HG02759 (cell line): ENCODE measurements at regions not wholly inside any gene's neighbourhood (a gene's known extent, or its start where the extent isn't known, plus 50 kb on each side); places are given as distances from the start of the nearest gene placed in this dataset.
"Not testable (repeated sequence)": the region's sequence is repeated elsewhere in the genome, so short reads cannot be mapped to it uniquely, and the experiment has no call there.

ENCODE experiments used
- ATAC-seq: cut with Tn5 transposase; IDR thresholded peaks from one replicate; pipeline ENCODE4 v1.9.1; 2021; ENCODE audit warnings: mild to moderate bottlenecking, moderate library complexity; ENCODE audit not compliant: unreplicated experiment

GRCh38 chr9:22817181-22817580, 370.6 kb downstream of the DMRTA1 start:
- no peak for ATAC-seq

DNA sequence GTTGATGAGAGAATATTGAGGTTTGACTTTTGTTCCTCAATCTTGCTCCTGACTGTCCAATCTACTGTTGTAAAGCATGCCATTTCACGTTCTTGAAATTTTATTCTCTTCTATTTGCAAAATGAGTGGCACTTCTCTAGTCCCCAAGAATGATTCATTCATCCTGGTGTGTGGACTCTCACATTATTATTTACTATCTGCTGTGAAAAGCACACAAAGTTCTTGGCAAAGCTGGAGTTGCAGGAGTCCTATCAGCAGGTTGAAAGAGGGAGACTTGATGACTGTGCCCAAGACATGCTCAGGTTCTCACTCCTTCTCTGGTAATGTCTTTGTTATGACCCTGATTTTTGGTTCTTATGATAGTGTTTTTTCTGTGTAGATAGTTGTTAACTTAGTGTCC, 382.6 kb downstream of the DMRTA1 start:
- no peak for ATAC-seq

DNA sequence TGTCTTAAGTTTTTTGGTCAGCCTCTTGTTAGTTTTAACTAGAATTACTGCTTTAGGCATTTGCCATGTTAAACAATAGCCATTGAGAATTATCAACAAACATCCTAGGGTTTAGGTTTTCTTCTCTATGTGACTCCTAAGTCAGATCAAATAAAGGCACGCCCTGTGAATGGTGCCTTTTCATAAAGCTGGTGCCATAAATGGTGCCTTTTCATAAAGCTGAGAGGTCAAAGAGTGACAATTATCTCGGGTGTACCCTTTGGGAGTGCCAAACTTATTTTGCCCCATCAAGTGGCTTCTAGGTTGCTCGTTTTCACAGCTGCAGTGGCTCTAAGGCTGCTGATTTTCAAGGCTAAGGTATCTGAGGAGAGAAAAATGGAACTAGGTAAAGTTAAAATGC, 391.6 kb downstream of the DMRTA1 start:
- no peak for ATAC-seq

DNA sequence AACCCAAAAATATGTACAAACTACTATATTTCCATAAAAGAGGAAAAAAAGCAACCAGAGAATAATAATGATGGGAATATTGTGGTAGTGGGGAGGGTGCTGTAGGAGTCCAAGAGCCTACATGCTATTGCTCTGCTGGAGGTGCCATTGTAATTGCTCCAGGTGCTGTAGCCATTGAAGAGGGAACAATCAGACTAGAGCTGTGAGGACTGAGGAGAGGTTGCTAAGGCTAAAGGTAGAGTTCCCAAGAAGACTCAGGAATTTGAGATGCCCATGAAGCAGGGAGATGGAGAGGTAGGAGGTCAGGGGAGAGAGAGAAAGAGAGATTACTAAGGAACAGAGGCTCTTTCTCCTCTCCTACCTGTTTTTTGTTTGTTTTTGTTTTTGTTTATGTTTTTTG, 394.0 kb downstream of the DMRTA1 start:
- no peak for ATAC-seq

DNA sequence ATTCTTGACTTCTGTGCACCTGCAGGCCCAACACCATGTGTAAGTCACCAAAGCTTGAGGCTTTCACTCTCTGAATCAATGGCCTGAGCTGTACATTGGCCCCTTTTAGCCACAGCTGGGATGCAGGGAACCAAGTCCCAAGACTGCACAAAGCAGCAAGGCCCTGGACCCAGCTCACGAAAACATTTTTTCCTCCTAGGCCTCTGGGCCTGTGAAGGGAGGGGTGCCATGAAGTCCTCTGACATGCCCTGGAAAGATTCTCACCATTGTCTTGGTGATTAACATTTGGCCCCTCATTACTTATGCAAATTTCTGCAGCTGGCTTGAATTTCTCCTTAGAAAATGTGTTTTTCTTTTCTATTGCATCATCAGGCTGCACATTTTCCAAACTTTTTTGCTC, 398.6 kb downstream of the DMRTA1 start:
- ATAC-seq, result not testable (repeated sequence)

DNA sequence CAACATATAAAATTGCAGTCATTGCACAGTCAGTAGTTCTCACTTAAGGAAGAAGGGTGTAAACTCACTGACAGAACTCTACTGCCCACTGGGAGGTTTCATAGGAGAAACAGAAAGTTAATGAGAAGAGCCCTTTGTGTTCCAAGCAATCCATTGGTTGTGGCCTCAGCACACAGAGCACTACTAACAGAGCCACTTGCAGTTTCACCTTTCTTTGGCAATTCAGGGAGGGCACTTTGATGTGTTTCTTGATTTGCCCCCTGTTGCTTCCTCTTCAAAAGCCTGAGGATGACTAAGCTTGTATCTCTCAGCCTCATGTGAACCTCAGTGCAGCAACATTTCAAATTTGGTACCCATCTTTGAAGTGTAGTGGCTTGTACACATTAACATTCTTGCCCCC, 409.4 kb downstream of the DMRTA1 start:
- no peak for ATAC-seq

DNA sequence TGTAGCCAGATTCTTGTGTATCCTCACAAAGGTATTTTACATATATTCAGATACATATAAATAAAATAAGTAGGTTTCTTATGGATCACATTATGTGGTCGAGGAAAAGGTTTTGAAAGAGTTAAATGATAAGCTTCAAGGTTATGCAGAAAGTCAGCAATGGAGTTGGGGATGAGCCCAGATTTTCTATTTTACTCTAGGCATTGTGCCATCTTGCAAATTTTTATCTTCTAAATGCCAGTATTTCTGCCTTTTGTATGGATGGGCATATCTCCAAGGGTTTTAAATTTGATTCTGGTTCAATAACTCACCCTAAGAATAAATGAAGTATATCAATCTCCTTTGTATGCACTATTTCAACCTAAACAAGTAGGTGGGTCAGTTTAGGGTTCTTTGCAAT, 410.7 kb downstream of the DMRTA1 start:
- ATAC-seq, result no peak

GRCh38 chr9:22863106-22863505, 416.5 kb downstream of the DMRTA1 start:
- ATAC-seq, result no peak

- no peak for ATAC-seq
These were observed 417.1 kb downstream of the DMRTA1 start for GRCh38 chr9:22863736-22864135.

DNA sequence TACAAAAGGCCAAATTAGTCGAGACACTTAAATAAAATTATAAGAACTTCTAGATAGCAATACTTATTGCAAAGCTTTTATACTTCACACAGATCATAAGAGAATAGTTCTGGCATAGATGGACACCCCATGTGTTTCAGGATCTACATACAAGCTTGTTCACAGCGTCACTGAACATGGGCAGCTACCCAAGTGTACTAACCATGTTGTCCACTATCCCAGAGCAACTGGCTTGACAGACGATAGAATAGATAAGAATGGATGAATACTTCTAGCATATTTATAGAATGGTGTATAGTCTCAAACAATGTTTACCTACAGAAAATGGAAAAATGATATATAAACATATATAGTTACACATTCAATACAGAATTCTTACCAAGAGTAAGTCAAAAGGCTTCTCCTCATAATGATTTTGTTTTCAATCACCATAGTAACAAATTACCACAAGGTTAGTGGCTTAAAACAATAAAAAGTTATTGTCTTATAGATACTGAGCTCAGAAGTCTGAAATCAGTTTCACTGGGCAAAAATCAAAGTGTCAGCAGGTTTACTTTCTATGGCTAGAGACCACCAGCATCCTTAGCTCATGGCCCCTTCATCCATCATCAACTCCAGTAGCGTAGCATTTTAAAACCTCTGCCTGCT, 446.7 kb downstream of the DMRTA1 start:
- ATAC-seq, result no peak

DNA sequence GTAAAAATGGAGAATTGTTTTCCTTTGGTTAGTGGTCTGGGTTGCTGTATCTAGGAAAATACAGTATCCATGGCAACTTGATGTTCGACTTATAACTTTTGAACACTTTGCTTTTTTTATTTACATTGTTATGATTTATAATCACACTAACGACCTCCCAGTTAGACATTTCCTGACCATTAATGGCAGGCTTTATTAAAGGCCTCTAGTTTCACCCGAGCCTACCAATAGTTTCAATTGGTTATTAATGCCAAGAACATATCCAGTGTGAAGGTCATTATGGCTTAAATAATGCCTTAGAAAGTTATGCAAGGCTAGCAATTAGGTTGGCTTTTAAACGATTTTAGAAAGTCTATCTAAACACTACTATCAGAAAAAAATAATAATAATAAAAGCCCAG, 452.0 kb downstream of the DMRTA1 start:
- no peak for ATAC-seq

- ATAC-seq, result no peak
These were observed 465.0 kb downstream of the DMRTA1 start for GRCh38 chr9:22911632-22912031.

DNA sequence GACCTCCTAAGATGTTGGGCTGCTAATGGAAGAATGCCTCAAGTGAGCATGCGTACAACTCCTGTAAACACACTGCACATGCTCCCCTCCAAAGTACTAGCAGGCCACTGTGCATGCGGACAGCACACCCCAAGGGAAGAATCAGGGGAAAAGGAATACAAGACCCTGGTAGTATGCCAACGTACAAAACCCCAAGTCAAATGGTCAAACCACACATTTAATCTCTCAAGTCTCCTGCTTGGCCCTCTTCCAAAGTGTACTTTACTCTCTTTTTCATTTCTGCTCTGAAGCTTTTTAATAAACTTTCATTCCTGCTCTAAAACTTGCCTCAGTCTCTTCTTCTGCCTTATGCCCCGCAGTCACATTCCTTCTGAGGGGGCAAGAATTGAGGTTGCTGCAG, 466.4 kb downstream of the DMRTA1 start:
- no peak for ATAC-seq

DNA sequence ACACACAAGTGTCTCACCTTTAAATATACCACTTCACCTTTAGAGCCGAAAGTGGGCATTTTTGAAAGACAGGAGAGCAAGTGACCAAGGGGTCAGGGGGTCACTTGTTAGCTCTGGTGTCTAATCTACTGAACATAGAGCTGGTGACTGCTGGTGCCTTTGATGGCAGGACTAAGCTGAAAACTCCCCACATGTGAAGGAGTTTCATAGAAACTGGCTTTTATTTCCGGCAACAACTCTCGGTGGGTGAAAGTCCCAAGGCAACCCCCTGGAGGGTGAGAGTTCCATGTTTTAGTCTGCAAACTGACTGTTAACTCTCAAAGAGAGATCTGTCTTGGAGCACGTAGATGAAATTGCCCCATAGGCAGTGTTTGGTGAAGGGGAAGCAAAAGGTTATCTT, 466.9 kb downstream of the DMRTA1 start:
- no peak for ATAC-seq

GRCh38 chr9:22916148-22916547, 469.5 kb downstream of the DMRTA1 start:
- ATAC-seq, result no peak

DNA sequence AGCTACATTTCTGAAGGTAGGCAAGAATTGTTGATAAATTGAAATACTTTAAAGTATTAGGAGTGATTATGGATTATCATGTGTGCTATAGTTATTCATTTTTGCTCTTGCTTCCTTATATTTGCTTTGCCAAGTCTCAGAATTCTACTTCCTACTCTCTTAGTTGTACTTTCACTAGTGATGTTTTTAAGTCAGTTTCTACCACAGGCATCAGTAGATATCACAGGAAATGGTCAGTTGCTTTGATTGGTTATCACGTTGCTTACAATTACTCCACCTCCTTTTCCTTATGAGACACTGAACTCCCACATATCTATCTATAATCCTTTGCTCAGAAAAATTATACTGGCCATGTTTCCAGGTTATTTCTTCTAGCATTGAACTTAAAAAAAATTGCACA, 472.8 kb downstream of the DMRTA1 start:
- ATAC-seq, result no peak

DNA sequence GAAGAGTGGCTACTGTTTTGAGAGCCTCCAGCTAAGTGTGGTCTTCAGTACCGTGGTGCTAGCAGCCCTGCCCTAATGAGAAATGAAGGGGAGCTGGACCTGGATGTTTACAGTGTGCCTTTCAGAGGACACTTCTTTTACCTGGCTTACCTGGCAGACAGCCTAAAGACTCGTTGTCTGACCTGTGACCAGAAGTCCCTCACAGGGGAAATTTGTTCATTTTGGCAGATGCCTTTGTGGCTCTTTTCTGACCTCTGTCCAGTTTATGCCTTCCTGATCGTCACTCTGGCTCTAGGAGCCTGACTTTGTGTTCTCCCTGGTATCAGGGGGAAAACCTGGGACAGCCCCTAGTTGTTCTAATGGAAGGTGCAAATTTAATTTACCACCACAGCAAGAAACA, 475.1 kb downstream of the DMRTA1 start:
- ATAC-seq, result no peak

DNA sequence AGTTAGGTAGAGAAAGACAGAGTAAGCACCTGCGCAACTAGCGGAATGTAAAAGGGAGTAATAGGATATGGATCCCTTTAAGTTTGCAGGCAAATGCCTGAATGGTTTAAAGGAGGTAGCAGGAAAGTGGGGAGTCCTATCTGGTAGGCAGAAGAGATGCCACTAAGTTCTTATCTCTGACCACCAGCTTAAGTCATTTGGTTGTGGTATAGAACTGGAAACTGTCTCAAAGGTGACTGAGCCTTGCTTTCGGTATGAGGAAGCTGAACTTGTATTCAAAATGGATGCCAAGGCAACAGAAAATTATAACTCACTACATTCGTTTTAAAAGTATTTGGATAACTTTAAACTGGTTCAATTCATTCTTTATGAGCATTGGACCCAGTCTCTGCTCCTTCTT, 475.6 kb downstream of the DMRTA1 start:
- ATAC-seq, result no peak

- ATAC-seq, result no peak
These were observed 507.9 kb downstream of the DMRTA1 start for GRCh38 chr9:22954550-22954949.

- no peak for ATAC-seq
These were observed 508.3 kb downstream of the DMRTA1 start for GRCh38 chr9:22954964-22955363.

- ATAC-seq, result no peak
These were observed 522.8 kb downstream of the DMRTA1 start for GRCh38 chr9:22969350-22969979.

- ATAC-seq, result no peak
These were observed 523.9 kb downstream of the DMRTA1 start for GRCh38 chr9:22970434-22970975.

GRCh38 chr9:22975951-22976350, 529.3 kb downstream of the DMRTA1 start:
- no peak for ATAC-seq
